ENCODE measurements at regions not wholly inside any gene's neighbourhood (a gene's known extent, or its start where the extent isn't known, plus 50 kb on each side); places are given as distances from the start of the nearest gene placed in this dataset.
"Not testable (repeated sequence)": the region's sequence is repeated elsewhere in the genome, so short reads cannot be mapped to it uniquely, and the experiment has no call there.

DNA sequence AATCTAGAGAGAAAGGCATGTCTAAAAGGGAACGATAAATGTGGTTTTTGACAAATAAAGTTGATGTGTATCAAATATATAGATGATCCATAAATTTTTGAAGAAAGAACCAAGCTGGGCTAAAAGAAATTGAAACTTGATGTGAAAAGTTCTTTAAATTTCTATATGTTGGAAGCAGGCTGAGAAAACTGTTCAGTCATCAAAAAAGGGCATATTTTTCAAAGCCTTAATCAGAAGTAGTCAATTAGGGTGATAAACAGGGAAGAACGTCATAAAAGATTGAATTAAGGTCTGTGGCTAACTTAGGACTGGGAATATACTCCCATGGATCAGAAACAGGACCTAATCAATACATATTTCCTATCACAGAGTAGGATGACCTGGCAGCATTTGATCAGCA lies 211.4 kb upstream of the ZRANB2 start:
- TF ChIP-seq CTCF (IDR thresholded peaks at IDR 0.05; ENCODE audit: low read length, missing control alignments), result no peak
- no peak overlapping the region for H3K4me3 ChIP-seq (replicated peaks; ENCODE audit: low read depth, low read length)
- DNase-seq (ENCODE audit: low read depth), result no peak

DNA sequence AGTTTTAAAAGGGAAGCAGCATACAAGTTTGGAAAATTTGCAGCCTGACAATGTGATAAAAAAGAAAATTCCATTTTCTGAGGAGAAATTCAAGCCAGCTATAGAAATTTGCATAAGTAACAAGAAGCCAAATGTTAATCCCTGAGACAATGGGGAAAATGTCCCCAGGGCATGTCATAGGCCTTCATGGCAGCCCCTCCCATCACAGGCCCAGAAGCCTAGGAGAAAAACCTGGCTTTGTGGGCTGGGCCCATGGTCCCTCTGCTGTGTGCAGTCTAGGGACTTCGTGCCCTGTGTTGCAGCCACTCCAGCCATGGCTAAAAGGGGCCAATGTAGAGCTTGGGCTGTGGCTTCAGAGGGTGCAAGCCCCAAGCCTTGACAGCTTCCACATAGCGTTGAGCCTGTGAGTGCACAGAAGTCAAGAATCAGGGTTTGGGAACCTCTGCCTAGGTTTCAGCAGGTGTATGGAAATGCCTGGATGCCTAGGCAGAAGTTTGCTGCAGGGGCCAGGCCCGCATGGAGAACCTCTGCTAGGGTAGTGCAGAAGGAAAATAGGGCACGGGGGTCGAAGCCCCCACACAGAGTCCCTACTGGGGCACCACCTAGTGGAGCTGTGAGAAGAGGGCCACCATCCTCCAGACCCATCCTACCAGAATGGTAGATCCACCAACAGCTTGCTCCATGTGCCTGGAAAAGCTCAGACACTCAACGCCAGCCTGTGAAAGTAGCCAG lies 209.8 kb upstream of the ZRANB2 start:
- H3K4me3 ChIP-seq (replicated peaks; ENCODE audit: low read depth, low read length); DNase-seq (ENCODE audit: low read depth): not testable (repeated sequence)

DNA sequence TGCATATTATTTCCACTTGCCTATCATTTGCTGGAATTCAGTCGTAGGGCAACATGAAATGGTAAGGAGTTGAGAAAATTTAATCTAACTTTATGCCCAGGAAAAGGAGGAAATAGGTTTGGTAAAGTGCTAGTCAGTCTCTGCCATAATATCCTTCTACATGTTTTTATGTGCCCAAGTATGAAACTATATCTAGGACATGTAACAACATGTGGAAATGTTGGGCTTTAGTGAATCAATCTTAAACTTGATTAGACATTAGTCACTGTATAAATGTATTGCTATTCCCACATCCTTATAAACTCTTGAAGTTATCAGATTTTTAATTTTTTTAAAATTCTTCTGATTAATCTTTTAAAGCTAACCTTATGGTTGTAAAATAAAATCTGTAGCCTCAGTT lies 204.7 kb upstream of the ZRANB2 start:
- H3K4me3 ChIP-seq (replicated peaks; ENCODE audit: low read depth, low read length), result no peak overlapping the region
- no peak for TF ChIP-seq CTCF (IDR thresholded peaks at IDR 0.05; ENCODE audit: low read length, missing control alignments)
- DNase-seq (ENCODE audit: low read depth), result no peak

GRCh38 chr1:71276466-71276865 lies 195.6 kb upstream of the ZRANB2 start:
- no peak for DNase-seq (ENCODE audit: low read depth)
- no peak for TF ChIP-seq CTCF (IDR thresholded peaks at IDR 0.05; ENCODE audit: low read length, missing control alignments)
- H3K4me3 ChIP-seq (replicated peaks; ENCODE audit: low read depth, low read length), result no peak overlapping the region

DNA sequence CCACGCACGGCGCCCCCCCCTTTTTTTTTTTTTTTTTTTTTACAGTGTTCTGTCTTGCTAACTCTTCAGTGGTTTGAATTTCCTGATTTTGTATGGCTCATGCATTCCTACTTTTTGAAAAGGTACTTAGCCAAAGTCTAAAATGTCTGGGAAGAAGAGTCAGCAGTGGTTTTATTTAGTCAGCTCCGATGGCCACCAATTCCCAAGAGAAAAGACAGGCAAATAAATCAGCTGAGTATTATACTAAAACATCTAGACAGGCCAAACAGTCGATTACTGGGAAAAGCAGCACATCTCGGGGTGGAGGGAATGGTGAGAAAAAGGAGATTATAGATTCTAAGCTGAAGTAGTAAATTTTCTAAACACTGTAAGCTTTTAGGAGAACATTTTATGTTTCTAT lies 192.5 kb upstream of the ZRANB2 start:
- no peak for TF ChIP-seq CTCF (IDR thresholded peaks at IDR 0.05; ENCODE audit: low read length, missing control alignments)
- H3K4me3 ChIP-seq (replicated peaks; ENCODE audit: low read depth, low read length), result no peak overlapping the region
- no peak for DNase-seq (ENCODE audit: low read depth)

GRCh38 chr1:71270394-71270915 lies 189.6 kb upstream of the ZRANB2 start:
- no peak for DNase-seq (ENCODE audit: low read depth)
- no peak for TF ChIP-seq CTCF (IDR thresholded peaks at IDR 0.05; ENCODE audit: low read length, missing control alignments)
- H3K4me3 ChIP-seq (replicated peaks; ENCODE audit: low read depth, low read length), result no peak overlapping the region

DNA sequence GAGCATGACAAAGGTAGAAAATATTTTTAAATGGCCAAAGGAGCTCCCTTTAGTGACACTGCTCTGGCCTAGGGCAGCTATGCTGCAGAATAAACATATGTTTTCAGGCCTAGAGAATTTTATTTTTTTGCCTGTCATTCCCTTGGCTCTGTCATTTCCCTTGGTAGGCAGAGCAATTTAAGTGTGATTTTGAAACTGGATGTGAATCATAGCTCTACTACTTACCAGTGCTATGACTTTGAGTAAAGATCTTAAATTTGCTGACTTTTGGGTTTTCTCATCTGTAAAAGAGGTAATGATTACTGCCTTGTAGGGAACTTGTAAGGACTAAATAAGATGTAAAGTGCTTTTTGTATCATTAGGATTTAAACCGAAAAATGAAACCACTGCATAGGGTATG lies 189.0 kb upstream of the ZRANB2 start:
- no peak overlapping the region for H3K4me3 ChIP-seq (replicated peaks; ENCODE audit: low read depth, low read length)
- no peak for DNase-seq (ENCODE audit: low read depth)
- TF ChIP-seq CTCF (IDR thresholded peaks at IDR 0.05; ENCODE audit: low read length, missing control alignments), result no peak

Data from fibroblast of pulmonary artery (primary cell).